ENCODE measurements at regions not wholly inside any gene's neighbourhood (a gene's known extent, or its start where the extent isn't known, plus 50 kb on each side); places are given as distances from the start of the nearest gene placed in this dataset.

- no peaks in the 10 kb centered on the region for H3K9me3 ChIP-seq
- DNase-seq (no peak), ATAC-seq (ENCODE audit: low FRiP score in 2 of 2) (no peak)
- H3K4me1 ChIP-seq, result peaks cover 0 to 4% (median 0%) of the 10 kb centered on the region in 4 donors
- no peak overlapping the region for H3K4me3 ChIP-seq
- H3K27ac ChIP-seq, result no peak overlapping the region
- no peaks in the 10 kb centered on the region for H3K27me3 ChIP-seq
- H3K36me3 ChIP-seq, result no peaks in the 10 kb centered on the region
- 71 to 77% methylated on average over 2 of the region's 2 CpGs for WGBS, 2 donors
- TF ChIP-seq EP300 (IDR thresholded peaks at IDR 0.05) (no peak), POLR2A (IDR thresholded peaks at IDR 0.05) (no peak)
Measured at GRCh38 chr5:38709678-38710306, 136.0 kb upstream of the OSMR start.

GRCh38 chr5:38710627-38711026 is 135.2 kb upstream of the OSMR start:
- DNase-seq, result no peak
- H3K4me1 ChIP-seq, result peaks cover 0 to 4% (median 0%) of the 10 kb centered on the region in 4 donors
- no peak overlapping the region for H3K4me3 ChIP-seq
- no peak for ATAC-seq (ENCODE audit: low FRiP score in 2 of 2)
- WGBS, 2 donors, result 79 to 92% methylated on average over 2 of the region's 2 CpGs
- H3K27ac ChIP-seq, result no peak overlapping the region
- H3K27me3 ChIP-seq, result no peaks in the 10 kb centered on the region
- no peaks in the 10 kb centered on the region for H3K9me3 ChIP-seq
- TF ChIP-seq POLR2AphosphoS5 (IDR thresholded peaks at IDR 0.05) (no peak), EP300 (IDR thresholded peaks at IDR 0.05) (no peak), POLR2A (IDR thresholded peaks at IDR 0.05) (no peak)
- TF ChIP-seq, protein P1, sequence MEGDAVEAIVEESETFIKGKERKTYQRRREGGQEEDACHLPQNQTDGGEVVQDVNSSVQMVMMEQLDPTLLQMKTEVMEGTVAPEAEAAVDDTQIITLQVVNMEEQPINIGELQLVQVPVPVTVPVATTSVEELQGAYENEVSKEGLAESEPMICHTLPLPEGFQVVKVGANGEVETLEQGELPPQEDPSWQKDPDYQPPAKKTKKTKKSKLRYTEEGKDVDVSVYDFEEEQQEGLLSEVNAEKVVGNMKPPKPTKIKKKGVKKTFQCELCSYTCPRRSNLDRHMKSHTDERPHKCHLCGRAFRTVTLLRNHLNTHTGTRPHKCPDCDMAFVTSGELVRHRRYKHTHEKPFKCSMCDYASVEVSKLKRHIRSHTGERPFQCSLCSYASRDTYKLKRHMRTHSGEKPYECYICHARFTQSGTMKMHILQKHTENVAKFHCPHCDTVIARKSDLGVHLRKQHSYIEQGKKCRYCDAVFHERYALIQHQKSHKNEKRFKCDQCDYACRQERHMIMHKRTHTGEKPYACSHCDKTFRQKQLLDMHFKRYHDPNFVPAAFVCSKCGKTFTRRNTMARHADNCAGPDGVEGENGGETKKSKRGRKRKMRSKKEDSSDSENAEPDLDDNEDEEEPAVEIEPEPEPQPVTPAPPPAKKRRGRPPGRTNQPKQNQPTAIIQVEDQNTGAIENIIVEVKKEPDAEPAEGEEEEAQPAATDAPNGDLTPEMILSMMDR (IDR thresholded peaks at IDR 0.05), result no peak
- no peaks in the 10 kb centered on the region for H3K36me3 ChIP-seq

DNA sequence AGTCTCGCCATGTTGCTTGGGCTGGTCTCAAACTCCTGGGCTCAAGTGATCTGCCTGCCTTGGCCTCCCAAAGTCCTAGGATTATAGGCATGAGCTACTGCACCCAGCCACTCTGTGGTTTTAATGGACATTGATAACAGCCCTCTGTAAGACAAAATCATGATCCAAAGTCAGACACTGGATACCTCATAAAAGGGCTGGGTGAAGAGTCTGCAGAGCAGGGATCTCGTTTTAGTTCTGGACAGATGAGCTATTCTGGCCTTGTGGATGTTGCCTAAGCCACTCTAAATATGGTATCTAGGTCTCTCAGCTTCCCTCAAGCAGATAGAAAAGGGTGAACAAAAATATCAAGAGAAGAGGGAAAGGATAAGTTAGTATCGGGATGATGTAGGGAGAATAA is 133.4 kb upstream of the OSMR start:
- H3K9me3 ChIP-seq, result no peaks in the 10 kb centered on the region
- H3K4me1 ChIP-seq, result peaks cover 0 to 4% (median 0%) of the 10 kb centered on the region in 4 donors
- DNase-seq (no peak), ATAC-seq (ENCODE audit: low FRiP score in 2 of 2) (no peak)
- no peaks in the 10 kb centered on the region for H3K27me3 ChIP-seq
- 77 to 97% methylated on average over 3 of the region's 3 CpGs for WGBS, 2 donors
- TF ChIP-seq, protein P1 (IDR thresholded peaks at IDR 0.05), result no peak
- TF ChIP-seq EP300 (IDR thresholded peaks at IDR 0.05) (no peak), POLR2AphosphoS5 (IDR thresholded peaks at IDR 0.05) (no peak), POLR2A (IDR thresholded peaks at IDR 0.05) (no peak)
- H3K27ac ChIP-seq, result no peak overlapping the region
- no peaks in the 10 kb centered on the region for H3K36me3 ChIP-seq
- H3K4me3 ChIP-seq, result no peak overlapping the region

GRCh38 chr5:38714240-38714639 is 131.6 kb upstream of the OSMR start:
- Histone ChIP-seq H3K4me3 (no peak overlapping the region), H3K36me3 (no peaks in the 10 kb centered on the region), H3K27me3 (no peaks in the 10 kb centered on the region), H3K9me3 (no peaks in the 10 kb centered on the region), H3K27ac (no peak overlapping the region), H3K4me1 (peaks cover 0 to 7% (median 0%) of the 10 kb centered on the region in 4 donors)
- ATAC-seq (ENCODE audit: low FRiP score in 2 of 2) (peak in 1 of 2 donors; percentile 63), DNase-seq (no peak)
- TF ChIP-seq, protein P1 (IDR thresholded peaks at IDR 0.05), result no peak
- TF ChIP-seq EP300 (IDR thresholded peaks at IDR 0.05), result no peak
- TF ChIP-seq POLR2AphosphoS5 (IDR thresholded peaks at IDR 0.05), result no peak
- TF ChIP-seq POLR2A (IDR thresholded peaks at IDR 0.05), result no peak
- 89 to 93% methylated on average over 2 to 3 of the region's 3 CpGs for WGBS, 2 donors

DNA sequence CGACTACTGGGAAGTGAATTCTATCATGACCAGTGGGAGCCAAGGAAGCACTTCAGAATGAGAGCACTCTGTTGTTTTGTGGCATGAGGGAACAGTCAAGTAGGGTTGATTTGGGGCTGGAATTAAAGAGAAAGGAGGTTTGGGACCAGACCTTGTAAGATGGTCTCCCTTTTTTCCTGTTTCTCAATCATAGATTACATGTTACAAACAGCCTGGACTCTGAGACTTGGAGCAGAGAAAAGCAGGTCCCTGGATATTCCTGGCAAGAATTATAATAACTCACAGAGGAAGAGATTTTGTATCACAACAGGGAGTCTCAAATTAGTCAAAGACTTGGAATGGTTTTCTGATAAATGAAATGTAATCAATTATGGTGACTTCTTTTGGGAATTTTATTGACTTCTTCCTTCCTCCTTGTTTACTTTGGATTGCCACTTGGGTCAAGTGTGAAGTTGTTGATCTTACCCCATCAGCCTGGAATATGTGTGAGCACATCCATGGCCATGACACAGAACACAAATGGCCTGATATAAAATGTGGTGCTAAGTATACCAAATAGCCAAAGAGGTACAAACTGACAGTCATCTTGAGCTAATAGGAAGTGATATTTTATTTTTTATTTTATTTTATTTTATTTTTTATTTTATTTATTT is 131.0 kb upstream of the OSMR start:
- WGBS, 2 donors, result 48 to 50% methylated on average over 1 of the region's 1 CpG
- TF ChIP-seq POLR2AphosphoS5 (IDR thresholded peaks at IDR 0.05) (no peak), POLR2A (IDR thresholded peaks at IDR 0.05) (no peak), EP300 (IDR thresholded peaks at IDR 0.05) (no peak)
- TF ChIP-seq, protein P1 (IDR thresholded peaks at IDR 0.05), result no peak
- Histone ChIP-seq H3K4me1 (peaks cover 0 to 7% (median 0%) of the 10 kb centered on the region in 4 donors), H3K27ac (no peak overlapping the region), H3K4me3 (no peak overlapping the region), H3K36me3 (no peaks in the 10 kb centered on the region), H3K27me3 (no peaks in the 10 kb centered on the region), H3K9me3 (no peaks in the 10 kb centered on the region)
- DNase-seq (no peak), ATAC-seq (ENCODE audit: low FRiP score in 2 of 2) (no peak)

All from upper lobe of left lung (tissue), 6 donors.